OCI-LY3 (cell line): ENCODE measurements at regions not wholly inside any gene's neighbourhood (a gene's known extent, or its start where the extent isn't known, plus 50 kb on each side); places are given as distances from the start of the nearest gene placed in this dataset.

ENCODE experiments used
- H2AFZ ChIP-seq: fragments of 200-600, 300-600 bp; shearing (Covaris generic); 2 replicates; pipeline ENCODE4 v1.6.0; 2014; ENCODE audit warnings: antibody characterized with exemption, low read depth, low read length
- H3K27ac ChIP-seq: fragments of 200-600, 300-600 bp; sonication (generic); 2 replicates; pipeline ENCODE4 v1.5.1; 2014; ENCODE audit warnings: mild to moderate bottlenecking, low read length, moderate library complexity, mixed read lengths
- H3K27me3 ChIP-seq: fragments of 200-600, 300-600 bp; sonication (generic); 2 replicates; pipeline ENCODE4 v1.6.1; 2014; ENCODE audit warnings: low read depth, low read length, mixed read lengths
- H3K36me3 ChIP-seq: fragments of 200-600, 300-600 bp; sonication (generic); replicated peaks from 2 replicates; pipeline ENCODE3; 2014; ENCODE audit warnings: low read depth, low read length, mixed read lengths
- H3K4me1 ChIP-seq: fragments of 300-600, 200-600 bp; sonication (generic); 2 replicates; pipeline ENCODE4 v1.6.1; 2014; ENCODE audit warnings: low read length, mixed read lengths
- H3K4me2 ChIP-seq: fragments of 200-600, 300-600 bp; sonication (generic); 2 replicates; pipeline ENCODE4 v1.6.1; 2014; ENCODE audit warnings: low read length, mixed read lengths
- H3K4me3 ChIP-seq: fragments of 300-600, 200-600 bp; sonication (generic); 2 replicates; pipeline ENCODE4 v1.5.1; 2014; ENCODE audit warnings: antibody characterized with exemption, mild to moderate bottlenecking, low read length, moderate library complexity
- H3K79me2 ChIP-seq: fragments of 300-600, 200-600 bp; shearing (Covaris generic); 2 replicates; pipeline ENCODE4 v1.6.1; 2014; ENCODE audit warnings: mild to moderate bottlenecking, low read length, mixed read lengths
- H3K9ac ChIP-seq: fragments of 300-600, 200-600 bp; shearing (Covaris generic); 2 replicates; pipeline ENCODE4 v1.6.0; 2014; ENCODE audit warnings: mild to moderate bottlenecking, low read length, moderate library complexity
- H3K9me3 ChIP-seq: fragments of 200-600, 300-600 bp; shearing (Covaris generic); 2 replicates; pipeline ENCODE4 v1.6.1; 2014; ENCODE audit warnings: low read length, mixed read lengths; ENCODE audit not compliant: insufficient read depth
- H4K20me1 ChIP-seq: fragments of 200-600, 300-600 bp; sonication (generic); 2 replicates; pipeline ENCODE4 v1.6.1; 2016; ENCODE audit warnings: low read length, mixed read lengths; ENCODE audit not compliant: insufficient read depth
- CTCF ChIP-seq: fragments of 200-600, 300-600 bp; sonication (generic); IDR thresholded peaks from 2 replicates; pipeline ENCODE4 v1.5.1; 2014; ENCODE audit warnings: antibody characterized with exemption, low read length, low read depth
- EZH2phosphoT487 ChIP-seq: fragments of 200-600 bp; shearing (Covaris generic); IDR thresholded peaks from 2 replicates; pipeline ENCODE4 v1.6.1; 2018; ENCODE audit warnings: antibody characterized with exemption, mixed run types, low read depth

GRCh38 chr6:40950986-40951698, 87.9 kb downstream of the UNC5CL start:
- H2AFZ ChIP-seq: no peak overlapping the region

GRCh38 chr6:40948570-40948969, 90.5 kb downstream of the UNC5CL start:
- H3K27ac ChIP-seq: no peak overlapping the region
- no peak overlapping the region for H3K9ac ChIP-seq
- no peak for TF ChIP-seq CTCF
- no peak for TF ChIP-seq EZH2phosphoT487
- no peak overlapping the region for H3K4me3 ChIP-seq
- H3K27me3 ChIP-seq: peaks cover 37% of the 10 kb centered on the region
- no peaks in the 10 kb centered on the region for H3K36me3 ChIP-seq
- H3K4me1 ChIP-seq: peaks cover 9% of the 10 kb centered on the region; the same call in 1 of the 2 replicates
- H2AFZ ChIP-seq: no peak overlapping the region
- no peak overlapping the region for H3K4me2 ChIP-seq
- no peaks in the 10 kb centered on the region for H3K79me2 ChIP-seq
- H4K20me1 ChIP-seq: no peaks in the 10 kb centered on the region
- no peaks in the 10 kb centered on the region for H3K9me3 ChIP-seq

More at GRCh38 chr6:40950986-40951698, 87.9 kb downstream of the UNC5CL start:
- no peaks in the 10 kb centered on the region for H3K79me2 ChIP-seq
- H3K36me3 ChIP-seq: no peaks in the 10 kb centered on the region
- H3K9ac ChIP-seq: no peak overlapping the region
- H3K27me3 ChIP-seq: peaks cover 40% of the 10 kb centered on the region
- H3K9me3 ChIP-seq: no peaks in the 10 kb centered on the region
- H4K20me1 ChIP-seq: no peaks in the 10 kb centered on the region
- H3K4me1 ChIP-seq: peaks cover 9% of the 10 kb centered on the region; the same call in 1 of the 2 replicates
- H3K27ac ChIP-seq: no peak overlapping the region
- TF ChIP-seq EZH2phosphoT487 (no peak), CTCF (no peak)
- no peak overlapping the region for H3K4me3 ChIP-seq
- H3K4me2 ChIP-seq: no peak overlapping the region

- no peaks in the 10 kb centered on the region for H3K9me3 ChIP-seq
- no peak overlapping the region for H2AFZ ChIP-seq
- no peak overlapping the region for H3K27ac ChIP-seq
- peaks cover 40% of the 10 kb centered on the region for H3K27me3 ChIP-seq
- no peak overlapping the region for H3K4me3 ChIP-seq
- H3K79me2 ChIP-seq: no peaks in the 10 kb centered on the region
- no peaks in the 10 kb centered on the region for H4K20me1 ChIP-seq
- no peak for TF ChIP-seq EZH2phosphoT487
- TF ChIP-seq CTCF: no peak
- no peak overlapping the region for H3K4me2 ChIP-seq
- no peak overlapping the region for H3K9ac ChIP-seq
- peaks cover 9% of the 10 kb centered on the region; the same call in 1 of the 2 replicates for H3K4me1 ChIP-seq
- H3K36me3 ChIP-seq: no peaks in the 10 kb centered on the region
Measured at GRCh38 chr6:40947876-40948526, 91.0 kb downstream of the UNC5CL start.

GRCh38 chr6:40946738-40947301, 92.2 kb downstream of the UNC5CL start:
- Histone ChIP-seq H3K4me2 (no peak overlapping the region), H3K27me3 (peaks cover 32% of the 10 kb centered on the region), H3K79me2 (no peaks in the 10 kb centered on the region), H3K9me3 (no peaks in the 10 kb centered on the region), H3K4me1 (peaks cover 9% of the 10 kb centered on the region; the same call in 1 of the 2 replicates), H3K4me3 (no peak overlapping the region), H3K27ac (no peak overlapping the region), H3K36me3 (no peaks in the 10 kb centered on the region), H3K9ac (no peak overlapping the region), H2AFZ (no peak overlapping the region), H4K20me1 (no peaks in the 10 kb centered on the region)
- TF ChIP-seq CTCF: no peak
- TF ChIP-seq EZH2phosphoT487: no peak
